CD4-positive, alpha-beta T cell treated with Interleukin-15 for 4 hours (primary cell): ENCODE measurements at regions not wholly inside any gene's neighbourhood (a gene's known extent, or its start where the extent isn't known, plus 50 kb on each side); places are given as distances from the start of the nearest gene placed in this dataset.

Source experiments
- DNase-seq: peaks from one replicate; pipeline ENCODE4 v3.0.0-alpha.2; 2020; ENCODE audit warnings: low spot score

GRCh38 chr5:8241076-8241475, 372.1 kb downstream of the MTRR start:
- no peak for DNase-seq

GRCh38 chr5:8241558-8241957, 372.6 kb downstream of the MTRR start:
- DNase-seq, result no peak

- no peak for DNase-seq
Observed at GRCh38 chr5:8247049-8247899, 378.3 kb downstream of the MTRR start.

- no peak for DNase-seq
Observed at GRCh38 chr5:8253376-8253775, 384.4 kb downstream of the MTRR start.

GRCh38 chr5:8254674-8255073, 385.7 kb downstream of the MTRR start:
- DNase-seq, result no peak

GRCh38 chr5:8258801-8259200, 389.9 kb downstream of the MTRR start:
- DNase-seq, result no peak

GRCh38 chr5:8270246-8270645, 401.3 kb downstream of the MTRR start:
- DNase-seq, result no peak

- DNase-seq, result no peak
Observed at GRCh38 chr5:8280711-8281363, 411.9 kb downstream of the MTRR start.

GRCh38 chr5:8288334-8288733, 419.4 kb downstream of the MTRR start:
- DNase-seq, result no peak

- DNase-seq, result no peak
Observed at GRCh38 chr5:8288897-8289516, 420.1 kb downstream of the MTRR start.

GRCh38 chr5:8289779-8290178, 420.8 kb downstream of the MTRR start:
- DNase-seq, result no peak

GRCh38 chr5:8290721-8291120, 421.8 kb downstream of the MTRR start:
- DNase-seq, result no peak

GRCh38 chr5:8291641-8292040, 422.7 kb downstream of the MTRR start:
- no peak for DNase-seq

- no peak for DNase-seq
Observed at GRCh38 chr5:8295141-8295540, 426.2 kb downstream of the MTRR start.

GRCh38 chr5:8299716-8300115, 430.8 kb downstream of the MTRR start:
- DNase-seq, result no peak

GRCh38 chr5:8304341-8304740, 435.4 kb downstream of the MTRR start:
- no peak for DNase-seq

- no peak for DNase-seq
Observed at GRCh38 chr5:8306288-8306896, 437.4 kb downstream of the MTRR start.

- DNase-seq, result no peak
Observed at GRCh38 chr5:8314965-8315364, 446.0 kb downstream of the MTRR start.

- DNase-seq, result no peak
Observed at GRCh38 chr5:8316608-8317280, 447.8 kb downstream of the MTRR start.

- no peak for DNase-seq
Observed at GRCh38 chr5:8317335-8317734, 448.4 kb downstream of the MTRR start.

GRCh38 chr5:8320244-8320643, 451.3 kb downstream of the MTRR start:
- no peak for DNase-seq

- no peak for DNase-seq
Observed at GRCh38 chr5:8321272-8321671, 452.3 kb downstream of the MTRR start.
